HL-60/S4 (cell line): ENCODE measurements at regions not wholly inside any gene's neighbourhood (a gene's known extent, or its start where the extent isn't known, plus 50 kb on each side); places are given as distances from the start of the nearest gene placed in this dataset.

Experiments
- in situ Hi-C: fragments of 300-500 bp; cut with MboI; formaldehyde crosslinking; loops from 2 replicates; pipeline ENCODE4 v1.14.3; 2022; ENCODE audit warnings: low sequenced_read_pairs

GRCh38 chr10:47224546-47225218 lies 75.3 kb upstream of the GDF10 start:
- in situ Hi-C loops: no loop called here

DNA sequence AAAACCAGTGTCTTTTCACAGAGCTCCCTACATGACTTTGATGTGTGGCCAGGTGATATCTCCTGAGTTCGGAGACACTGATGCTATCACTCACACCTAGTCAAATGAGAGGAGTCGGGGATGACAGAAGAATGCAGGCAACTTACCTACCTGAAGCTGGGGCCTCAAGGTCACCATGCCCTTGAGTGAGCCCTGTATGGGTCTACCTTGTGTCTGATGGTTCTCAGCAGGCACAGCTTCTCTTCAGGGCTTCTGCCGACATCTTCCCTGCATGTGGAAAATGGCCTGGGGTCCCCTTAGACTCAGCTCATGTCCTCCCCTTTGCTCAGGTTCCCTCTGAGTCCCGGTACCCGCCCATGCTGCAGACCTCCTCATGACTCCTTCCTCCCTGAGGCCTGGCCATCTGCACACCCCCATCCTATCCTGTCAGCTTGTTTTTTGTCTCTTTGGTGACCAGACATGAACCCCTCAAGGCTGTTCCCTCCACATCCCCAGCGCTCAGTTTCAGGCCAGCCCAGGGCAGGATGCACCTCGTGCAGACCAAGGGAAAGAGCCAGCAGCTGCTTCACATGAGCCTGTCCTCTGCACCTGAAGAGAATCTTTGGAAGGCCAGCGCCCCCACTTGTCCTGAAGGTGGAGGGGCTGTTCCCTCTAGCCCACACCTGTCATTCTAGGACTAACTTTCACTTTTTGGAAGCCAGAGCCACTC lies 74.6 kb upstream of the GDF10 start:
- in situ Hi-C loops: no loop called here

DNA sequence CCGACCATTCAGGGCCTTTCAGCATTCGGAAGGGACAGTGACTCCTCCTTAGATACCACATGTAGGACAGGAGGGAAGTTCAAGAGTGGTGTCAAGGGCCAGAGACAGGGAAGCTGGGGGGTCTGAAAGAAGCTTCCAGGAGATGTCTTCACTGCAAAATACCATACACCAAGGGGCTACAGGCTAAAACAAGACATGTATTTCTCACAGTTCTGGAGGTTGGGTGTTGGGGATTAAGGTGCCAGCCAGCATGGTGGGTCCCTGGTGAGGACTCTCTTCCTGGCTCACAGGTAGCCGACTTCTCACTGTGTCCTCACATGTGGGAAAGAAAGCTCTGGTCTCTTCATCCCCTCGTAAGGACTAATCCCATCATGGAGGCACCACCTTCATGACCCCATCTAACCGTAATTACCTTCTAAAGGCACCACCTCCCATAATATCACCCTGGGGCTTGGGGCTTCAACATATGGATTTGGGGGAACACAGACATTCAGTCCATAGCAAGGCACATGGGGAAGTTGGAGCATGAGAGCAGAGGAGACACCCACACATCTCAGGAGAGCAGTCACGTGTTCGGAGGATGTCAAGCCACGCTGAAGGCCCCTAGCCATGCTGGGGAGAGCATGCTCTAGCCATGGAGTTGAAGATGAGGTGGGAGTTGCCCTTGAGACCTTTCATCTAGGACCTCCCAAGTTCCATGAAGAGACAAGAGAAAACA lies 73.9 kb upstream of the GDF10 start:
- in situ Hi-C loops: no loop called here

DNA sequence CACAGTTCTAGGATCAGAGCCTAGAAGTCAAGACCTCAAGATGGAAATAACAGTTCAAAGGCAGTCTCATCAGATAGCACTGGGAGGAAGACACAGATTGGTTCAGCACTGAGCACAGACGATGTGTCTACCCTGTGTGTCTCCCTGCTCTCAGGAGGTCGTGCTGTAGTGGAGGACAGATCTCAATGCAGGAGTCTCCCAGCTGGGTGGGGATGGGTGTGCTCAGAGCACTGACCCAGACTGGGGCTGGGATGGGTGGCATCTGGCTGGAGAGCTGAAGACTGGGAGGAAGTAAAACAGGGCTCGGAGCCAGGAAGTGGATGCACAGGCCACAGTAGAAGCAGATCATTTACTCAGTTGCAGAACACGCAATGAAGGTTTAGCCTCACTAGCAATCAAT lies 69.5 kb upstream of the GDF10 start:
- in situ Hi-C loops: no loop called here

DNA sequence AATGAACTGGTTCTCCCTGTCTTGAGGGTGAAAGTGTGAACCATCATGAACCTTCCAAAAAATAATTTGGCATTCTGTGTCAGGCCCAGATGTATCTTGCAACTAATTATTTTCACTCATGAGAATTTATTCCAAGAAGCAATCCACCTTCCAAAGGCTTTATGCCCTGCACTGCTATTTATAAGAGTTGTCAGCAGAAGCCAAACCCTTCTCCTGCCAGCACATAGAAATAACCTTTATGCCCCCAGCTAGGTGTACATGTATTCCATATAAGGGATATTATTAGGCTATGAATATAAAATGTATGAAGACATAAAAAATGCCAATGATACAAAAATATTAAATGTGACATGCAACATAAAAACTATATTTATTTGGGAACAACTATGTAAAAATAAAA lies 69.0 kb upstream of the GDF10 start:
- in situ Hi-C loops: no loop called here

GRCh38 chr10:47231414-47231813 lies 68.6 kb upstream of the GDF10 start:
- in situ Hi-C loops: no loop called here

GRCh38 chr10:47233631-47234030 lies 66.4 kb upstream of the GDF10 start:
- in situ Hi-C loops: no loop called here

DNA sequence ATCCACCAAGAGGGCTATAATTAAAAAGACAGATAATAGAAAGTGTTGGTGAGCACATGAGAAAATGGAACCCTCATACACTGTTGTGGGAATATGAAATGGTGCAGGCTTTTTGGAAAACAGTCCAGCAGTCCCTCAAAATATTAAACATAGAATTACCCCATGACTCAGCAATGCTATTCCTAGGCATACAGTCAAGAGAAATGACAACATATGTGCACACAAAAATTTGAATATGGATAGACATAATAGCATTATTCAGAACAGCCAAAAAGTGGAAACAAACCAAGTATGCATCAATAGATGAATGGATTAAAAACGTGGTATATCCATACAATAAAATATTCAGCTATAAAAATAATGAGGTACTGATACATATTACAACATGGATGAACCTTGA lies 64.5 kb upstream of the GDF10 start:
- in situ Hi-C loops: no loop called here

- in situ Hi-C loops: no loop called here
Measured at GRCh38 chr10:47237316-47238260, 62.4 kb upstream of the GDF10 start.

DNA sequence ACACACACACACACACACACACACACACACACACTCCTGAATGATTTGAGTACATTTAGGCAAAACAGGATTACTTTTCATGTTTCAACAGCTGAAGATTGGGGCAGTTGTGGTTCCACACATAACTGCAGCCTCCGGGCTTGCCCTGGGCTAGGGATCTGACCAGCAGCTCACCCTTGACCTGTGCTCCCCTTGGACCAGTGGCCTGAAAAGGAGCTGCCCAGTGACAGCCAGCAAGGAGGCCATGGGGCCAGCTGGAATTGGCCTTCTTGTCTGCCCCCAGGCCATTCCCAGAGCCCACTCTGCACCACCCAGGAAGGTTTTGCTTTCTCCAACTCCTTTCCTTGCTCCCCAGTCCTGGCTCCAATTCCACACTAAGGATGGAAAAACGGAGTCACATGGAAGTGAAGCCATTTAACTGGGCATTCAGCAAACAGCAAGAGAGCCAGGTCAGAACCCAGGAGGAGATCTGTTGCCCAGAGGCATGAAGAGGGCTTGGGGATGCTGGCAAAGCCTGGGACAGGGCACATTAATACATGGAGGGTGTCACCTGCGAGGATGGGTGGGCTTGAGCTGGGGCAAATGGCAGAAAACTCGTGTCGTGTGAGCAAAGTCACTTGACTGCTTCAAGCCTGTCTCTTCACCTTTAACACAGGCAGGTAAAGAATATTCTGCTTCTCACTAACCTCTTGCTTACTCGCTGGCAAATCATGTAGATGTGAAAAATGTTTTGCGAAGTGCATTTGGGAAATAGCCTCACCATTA lies 61.5 kb upstream of the GDF10 start:
- in situ Hi-C loops: no loop called here

DNA sequence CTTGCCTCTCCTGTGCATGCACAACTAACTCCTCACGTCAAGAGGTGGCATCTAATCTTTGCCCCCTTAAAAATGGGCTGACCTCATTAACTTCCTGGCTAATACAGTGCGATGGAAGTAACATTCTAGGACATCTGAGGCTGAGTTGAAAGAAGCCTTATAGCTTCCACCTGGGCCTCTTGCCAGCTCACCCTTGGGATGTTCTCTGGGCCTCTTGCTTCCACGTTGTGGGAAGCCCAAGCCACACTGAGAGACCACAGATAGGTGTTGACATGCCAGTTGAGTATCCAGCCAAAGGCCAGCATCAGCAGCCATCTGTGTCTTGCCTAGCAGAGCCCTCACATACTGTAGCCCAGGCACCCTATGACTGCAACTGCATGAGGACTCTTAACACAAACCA lies 60.8 kb upstream of the GDF10 start:
- in situ Hi-C loops: no loop called here

- in situ Hi-C loops: no loop called here
Measured at GRCh38 chr10:47240173-47240572, 59.8 kb upstream of the GDF10 start.

GRCh38 chr10:47241256-47241655 lies 58.7 kb upstream of the GDF10 start:
- in situ Hi-C loops: no loop called here

- in situ Hi-C loops: no loop called here
Measured at GRCh38 chr10:47241946-47242867, 57.8 kb upstream of the GDF10 start.

- in situ Hi-C loops: no loop called here
Measured at GRCh38 chr10:47243356-47243755, 56.6 kb upstream of the GDF10 start.

- in situ Hi-C loops: no loop called here
Measured at GRCh38 chr10:47243791-47244190, 56.2 kb upstream of the GDF10 start.

DNA sequence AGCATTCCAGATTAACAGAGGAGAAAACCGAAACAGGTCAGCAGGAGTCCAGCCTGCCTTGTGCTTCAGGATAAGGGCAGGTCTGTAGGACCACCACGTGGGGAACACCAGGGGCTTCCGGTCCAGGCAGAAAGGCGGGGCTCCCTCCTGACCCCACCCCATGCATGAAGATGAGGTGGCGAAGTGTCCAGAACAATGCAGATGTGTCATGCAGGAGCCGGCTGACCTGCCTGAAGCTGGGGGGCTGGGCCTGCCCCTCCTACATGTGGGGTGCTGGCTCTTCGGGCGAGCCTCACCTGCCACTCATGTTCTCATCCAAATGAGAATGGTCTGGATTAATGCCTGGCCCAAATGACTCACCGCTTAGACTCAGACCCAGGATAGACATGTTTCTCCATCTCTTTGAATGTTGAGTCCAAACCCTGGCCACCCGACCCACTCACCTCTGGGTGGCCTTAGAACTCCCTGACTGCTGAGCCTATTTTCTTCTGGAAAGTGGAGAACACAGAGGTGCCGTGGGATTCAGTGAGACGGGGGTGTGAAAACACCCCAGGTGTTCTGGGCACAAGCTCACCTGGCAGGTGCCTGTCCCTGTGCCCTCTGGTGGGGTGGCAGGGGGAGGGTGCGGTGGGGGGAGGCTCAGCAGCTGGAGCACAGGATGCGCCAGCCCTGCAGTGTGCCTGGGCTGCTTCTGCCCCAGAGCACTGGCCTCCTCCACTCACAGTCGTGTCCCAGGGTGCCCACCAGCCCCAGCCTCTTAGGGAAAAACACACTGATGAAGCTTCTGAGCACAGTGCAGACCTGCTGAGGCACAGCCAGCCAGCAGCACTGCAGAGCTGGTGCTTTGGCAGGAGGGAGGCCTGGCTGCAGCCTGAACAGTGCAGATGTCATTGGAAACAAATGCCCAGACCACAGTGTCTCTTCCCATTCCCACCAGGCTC lies 55.2 kb upstream of the GDF10 start:
- in situ Hi-C loops: no loop called here

DNA sequence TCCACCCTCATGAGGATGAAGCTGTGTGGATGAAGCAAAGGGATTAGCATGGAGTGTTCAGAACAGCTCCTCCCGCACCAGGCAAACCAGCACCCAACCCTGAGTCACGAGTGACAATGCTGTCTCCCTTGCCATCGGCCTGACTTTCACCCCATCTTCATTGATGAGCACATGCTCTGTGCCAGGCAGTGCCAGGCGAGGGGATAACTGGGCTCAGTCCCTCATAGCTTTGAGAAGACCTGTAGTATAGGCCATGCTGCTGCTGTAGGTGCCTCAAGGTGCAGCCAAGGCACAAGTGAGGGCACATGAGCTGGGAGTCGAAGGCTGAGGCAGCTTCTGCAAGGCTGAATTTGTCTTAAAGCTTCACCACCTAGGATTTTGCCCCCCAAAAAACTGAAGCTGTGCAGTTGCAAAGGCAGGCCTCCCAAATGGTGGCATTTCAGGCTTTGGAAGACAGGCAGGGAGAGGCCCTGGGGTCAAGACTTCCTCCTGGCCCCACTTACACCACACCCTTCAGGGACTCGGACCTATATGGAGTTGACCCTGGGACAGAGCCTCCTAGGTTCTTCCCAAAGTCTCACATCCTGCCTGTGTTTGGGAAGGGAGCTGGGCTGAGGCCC lies 54.2 kb upstream of the GDF10 start:
- in situ Hi-C loops: no loop called here
